GF-D8 (cell line): ENCODE measurements at regions not wholly inside any gene's neighbourhood (a gene's known extent, or its start where the extent isn't known, plus 50 kb on each side); places are given as distances from the start of the nearest gene placed in this dataset.
"Not testable (repeated sequence)": the region's sequence is repeated elsewhere in the genome, so short reads cannot be mapped to it uniquely, and the experiment has no call there.

ENCODE experiments used
- DNase-seq: peaks from one replicate; lab custom pipeline; 2025; lab: John Stamatoyannopoulos, UW

GRCh38 chr6:134669485-134669884 is 280.4 kb downstream of the ALDH8A1 start:
- no peak for DNase-seq

GRCh38 chr6:134667111-134667510 is 282.8 kb downstream of the ALDH8A1 start:
- DNase-seq = no peak

GRCh38 chr6:134666125-134666524 is 283.8 kb downstream of the ALDH8A1 start:
- DNase-seq = no peak

- DNase-seq = no peak
Measured at GRCh38 chr6:134665029-134665723, 284.7 kb downstream of the ALDH8A1 start.

- no peak for DNase-seq
Measured at GRCh38 chr6:134663800-134664535, 285.9 kb downstream of the ALDH8A1 start.

GRCh38 chr6:134663356-134663755 is 286.5 kb downstream of the ALDH8A1 start:
- DNase-seq = no peak

GRCh38 chr6:134662077-134662700 is 287.7 kb downstream of the ALDH8A1 start:
- DNase-seq = no peak

- not testable (repeated sequence) for DNase-seq
Measured at GRCh38 chr6:134659885-134660284, 290.0 kb downstream of the ALDH8A1 start.

- no peak for DNase-seq
Measured at GRCh38 chr6:134658596-134658995, 291.3 kb downstream of the ALDH8A1 start.

- no peak for DNase-seq
Measured at GRCh38 chr6:134657751-134658527, 292.0 kb downstream of the ALDH8A1 start.

GRCh38 chr6:134657343-134657742 is 292.6 kb downstream of the ALDH8A1 start:
- no peak for DNase-seq

- no peak for DNase-seq
Measured at GRCh38 chr6:134654751-134655150, 295.1 kb downstream of the ALDH8A1 start.

GRCh38 chr6:134651519-134651918 is 298.4 kb downstream of the ALDH8A1 start:
- DNase-seq = no peak

GRCh38 chr6:134647861-134648260 is 302.0 kb downstream of the ALDH8A1 start:
- no peak for DNase-seq

- no peak for DNase-seq
Measured at GRCh38 chr6:134642819-134643218, 307.1 kb downstream of the ALDH8A1 start.

- no peak for DNase-seq
Measured at GRCh38 chr6:134642279-134642678, 307.6 kb downstream of the ALDH8A1 start.

GRCh38 chr6:134640975-134641429 is 308.9 kb downstream of the ALDH8A1 start:
- peak; percentile 14 for DNase-seq

GRCh38 chr6:134640229-134640628 is 309.7 kb downstream of the ALDH8A1 start:
- DNase-seq = no peak

- DNase-seq = no peak
Measured at GRCh38 chr6:134637847-134638437, 312.0 kb downstream of the ALDH8A1 start.

GRCh38 chr6:134637282-134637681 is 312.6 kb downstream of the ALDH8A1 start:
- no peak for DNase-seq

GRCh38 chr6:134636186-134636799 is 313.6 kb downstream of the ALDH8A1 start:
- no peak for DNase-seq
